Suppressor macrophage (primary cell): ENCODE measurements at regions not wholly inside any gene's neighbourhood (a gene's known extent, or its start where the extent isn't known, plus 50 kb on each side); places are given as distances from the start of the nearest gene placed in this dataset.

ENCODE experiments used
- DNase-seq, 4 experiments: peaks; one replicate each; pipeline ENCODE4 v3.0.0-alpha.2; 2020 to 2022

GRCh38 chr3:102757950-102758349 lies 323.1 kb downstream of the ZPLD1 start:
- no peak for DNase-seq

GRCh38 chr3:102761766-102762165 lies 327.0 kb downstream of the ZPLD1 start:
- DNase-seq: peak in 2 of 4 experiments; percentile 1 to 2

GRCh38 chr3:102790747-102791325 lies 356.0 kb downstream of the ZPLD1 start:
- no peak for DNase-seq

DNA sequence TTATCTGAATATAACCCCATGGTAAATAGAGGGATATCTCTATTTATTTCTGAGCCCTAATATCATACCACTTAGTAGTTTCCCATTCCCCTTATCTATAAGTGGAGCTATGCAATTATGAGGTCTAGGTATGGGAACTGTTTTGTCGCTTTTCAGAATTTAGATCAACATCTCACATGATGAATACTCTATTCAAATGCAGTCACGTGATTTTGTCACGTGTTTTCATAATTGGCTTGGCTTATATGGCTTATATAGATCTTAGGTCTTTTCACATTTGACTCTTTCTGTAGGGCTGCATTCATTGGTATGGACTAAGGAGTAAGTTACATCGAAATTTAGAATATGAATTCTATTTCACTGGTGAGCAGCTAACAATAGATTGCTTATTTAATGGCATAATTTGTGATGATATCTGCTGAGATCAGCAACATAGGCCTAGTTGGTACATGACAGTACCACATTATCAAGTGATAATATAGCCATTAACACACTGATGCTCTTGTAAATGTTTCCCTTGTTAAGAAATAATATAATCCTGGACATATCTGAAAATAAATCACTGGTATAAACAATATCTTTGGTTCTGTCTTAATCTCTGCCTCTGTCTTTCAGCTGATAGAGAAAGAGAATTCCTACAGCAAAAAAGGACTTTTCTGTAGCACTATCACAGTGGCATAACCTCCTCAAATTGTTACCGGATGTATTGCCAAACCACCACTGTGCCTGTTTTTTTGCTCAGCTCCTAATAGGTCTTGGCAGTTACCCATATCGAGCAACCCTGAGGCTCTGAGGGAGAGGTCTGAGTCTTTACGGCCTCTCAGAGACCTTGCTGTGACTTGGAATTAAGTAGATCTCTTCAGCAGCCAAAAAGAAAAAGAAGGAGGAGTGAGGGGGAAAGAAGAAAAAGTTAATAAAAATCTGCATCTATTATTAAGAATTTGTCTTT lies 357.1 kb downstream of the ZPLD1 start:
- DNase-seq: no peak

GRCh38 chr3:102796804-102797203 lies 362.0 kb downstream of the ZPLD1 start:
- no peak for DNase-seq

DNA sequence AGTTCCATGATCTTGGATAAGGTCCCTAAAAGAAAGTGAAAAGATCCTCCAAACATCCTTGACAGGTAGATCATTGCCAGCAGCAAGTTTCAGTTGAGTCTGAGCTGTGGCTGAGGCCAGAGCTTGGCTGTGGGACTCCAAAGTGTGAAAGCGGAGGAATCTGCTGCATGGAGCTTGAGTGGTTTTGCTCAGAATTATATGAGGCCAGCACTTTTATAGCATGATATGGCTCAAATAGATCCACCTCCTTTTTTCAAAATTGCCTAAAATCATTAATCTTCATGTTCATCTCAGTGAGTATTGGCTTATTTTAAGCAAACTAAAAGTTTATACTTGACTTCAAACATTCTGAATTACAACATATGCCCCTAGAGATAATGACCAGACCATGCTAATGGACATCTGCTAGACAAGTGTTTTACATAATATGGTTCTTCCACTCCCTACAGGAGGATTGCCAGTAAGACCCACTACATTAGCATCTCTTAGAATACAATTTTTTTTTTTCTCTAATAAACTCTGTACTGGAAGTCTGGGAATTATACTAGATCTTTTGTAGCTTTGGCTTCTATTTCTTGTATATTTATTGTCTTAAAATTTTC lies 368.1 kb downstream of the ZPLD1 start:
- no peak for DNase-seq

DNA sequence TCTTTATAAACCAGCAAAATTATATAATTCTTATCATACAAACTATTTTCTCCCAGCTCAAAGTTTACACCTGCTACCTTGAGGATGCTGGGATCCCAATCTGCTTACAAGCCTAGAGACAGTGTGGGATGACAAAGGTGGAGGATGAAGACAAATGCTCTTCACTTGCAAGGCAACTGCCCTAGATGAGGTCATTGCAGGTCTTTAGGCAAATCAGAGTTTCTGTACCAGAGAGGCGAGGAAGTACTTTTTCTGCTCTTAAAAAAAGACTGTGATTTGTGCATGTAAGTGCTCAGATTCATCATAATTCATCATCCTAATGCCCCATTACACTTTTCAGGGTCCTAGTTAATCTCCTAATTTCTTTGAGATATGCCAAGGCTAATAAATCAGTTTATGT lies 376.1 kb downstream of the ZPLD1 start:
- no peak for DNase-seq

GRCh38 chr3:102826636-102827035 lies 391.8 kb downstream of the ZPLD1 start:
- no peak for DNase-seq

DNA sequence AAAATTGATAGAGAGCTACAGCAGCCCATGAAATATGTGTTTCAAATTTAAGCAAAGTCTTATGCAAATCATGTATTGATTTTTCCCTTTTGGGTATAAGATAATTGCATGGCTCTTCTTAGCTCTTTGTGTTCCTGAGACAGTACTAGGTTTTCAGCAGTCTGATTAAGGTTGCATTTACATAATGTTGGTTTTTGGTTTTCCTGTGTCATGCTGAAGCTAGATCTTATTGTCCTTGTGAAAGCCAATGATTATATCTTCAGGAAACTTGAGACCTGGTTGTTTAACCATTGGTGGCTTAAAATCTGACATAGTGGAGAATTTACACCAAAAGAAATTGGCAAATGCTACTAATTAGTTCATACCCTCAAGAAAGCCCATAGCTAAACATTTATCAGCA lies 392.6 kb downstream of the ZPLD1 start:
- no peak for DNase-seq

DNA sequence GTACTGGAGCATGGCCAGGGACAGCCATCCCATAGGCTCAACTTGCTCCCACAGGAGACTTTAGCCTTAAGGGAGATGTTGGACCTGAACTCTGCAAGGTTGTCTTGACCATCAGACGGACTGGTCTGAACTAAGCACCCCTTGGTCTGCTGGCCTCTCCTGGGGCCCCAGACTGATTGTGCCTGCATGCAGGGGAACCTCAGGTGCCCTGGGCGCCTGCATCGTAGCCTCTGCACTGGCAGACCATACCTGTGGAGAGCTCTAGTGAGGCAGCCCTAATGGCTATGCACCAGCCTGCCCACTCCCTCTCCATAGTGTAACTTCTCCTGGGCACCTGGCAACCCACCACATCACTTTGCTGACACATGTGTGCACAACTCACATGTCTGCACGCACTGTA lies 395.6 kb downstream of the ZPLD1 start:
- no peak for DNase-seq

DNA sequence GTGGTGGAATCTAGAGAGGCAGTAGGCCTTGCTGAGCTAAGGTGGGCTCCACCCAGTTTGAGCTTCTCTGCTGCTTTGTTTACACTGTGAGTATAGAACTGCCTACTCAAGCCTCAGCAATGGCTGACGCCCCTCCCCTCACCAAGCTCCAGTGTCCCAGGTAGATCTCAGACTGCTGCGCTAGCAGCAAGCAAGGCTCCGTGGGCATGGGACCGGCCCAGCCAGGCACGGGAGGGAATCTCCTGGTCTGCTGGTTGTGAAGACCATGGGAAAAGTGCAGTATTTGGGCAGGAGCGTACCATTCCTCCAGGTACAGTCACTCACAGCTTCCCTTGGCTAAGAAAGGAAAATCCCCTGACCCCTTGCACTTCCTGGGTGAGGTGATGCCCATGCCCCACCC lies 407.1 kb downstream of the ZPLD1 start:
- DNase-seq: no peak

GRCh38 chr3:102866845-102867244 lies 432.0 kb downstream of the ZPLD1 start:
- DNase-seq: no peak

GRCh38 chr3:102883515-102883914 lies 448.7 kb downstream of the ZPLD1 start:
- no peak for DNase-seq

DNA sequence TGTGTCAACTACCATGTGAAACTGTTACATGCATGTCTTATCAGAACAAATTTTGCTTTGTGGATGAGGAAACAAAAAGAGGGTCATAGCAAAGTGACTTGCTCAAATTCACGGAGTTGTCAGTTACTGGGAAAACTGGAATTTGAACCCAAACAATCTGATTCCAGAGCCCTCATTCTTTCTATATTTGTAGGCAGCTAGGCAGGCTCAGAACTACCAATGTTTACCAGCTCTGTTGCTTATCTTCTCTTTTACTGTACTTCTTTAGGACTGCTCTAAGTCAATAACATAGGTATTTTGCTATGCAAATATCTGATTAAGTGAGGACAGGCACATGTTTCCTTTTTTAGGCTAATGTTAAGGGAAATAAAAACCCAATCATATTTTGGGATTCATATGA lies 450.5 kb downstream of the ZPLD1 start:
- no peak for DNase-seq

GRCh38 chr3:102887431-102887830 lies 452.6 kb downstream of the ZPLD1 start:
- no peak for DNase-seq

GRCh38 chr3:102896851-102897621 lies 462.2 kb downstream of the ZPLD1 start:
- DNase-seq: no peak

DNA sequence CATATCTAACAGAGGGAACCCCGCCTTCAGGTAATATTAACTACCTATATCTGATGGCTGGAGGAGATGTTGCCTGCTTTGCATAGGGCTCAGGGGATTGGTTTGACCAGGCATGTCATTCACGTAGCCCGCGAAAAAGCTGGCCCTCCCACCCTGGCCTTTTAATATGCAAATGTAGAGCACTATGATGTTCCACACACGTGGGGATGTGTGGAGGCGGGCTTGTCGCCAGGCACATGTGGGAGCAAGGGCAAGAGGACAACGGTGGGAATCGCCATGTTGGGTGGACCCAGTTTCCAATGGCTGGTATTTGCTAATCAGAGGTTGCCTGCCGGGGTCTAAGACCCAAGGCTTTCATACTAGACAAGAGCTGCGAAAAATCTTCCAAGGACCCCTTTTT lies 469.8 kb downstream of the ZPLD1 start:
- DNase-seq: no peak

DNA sequence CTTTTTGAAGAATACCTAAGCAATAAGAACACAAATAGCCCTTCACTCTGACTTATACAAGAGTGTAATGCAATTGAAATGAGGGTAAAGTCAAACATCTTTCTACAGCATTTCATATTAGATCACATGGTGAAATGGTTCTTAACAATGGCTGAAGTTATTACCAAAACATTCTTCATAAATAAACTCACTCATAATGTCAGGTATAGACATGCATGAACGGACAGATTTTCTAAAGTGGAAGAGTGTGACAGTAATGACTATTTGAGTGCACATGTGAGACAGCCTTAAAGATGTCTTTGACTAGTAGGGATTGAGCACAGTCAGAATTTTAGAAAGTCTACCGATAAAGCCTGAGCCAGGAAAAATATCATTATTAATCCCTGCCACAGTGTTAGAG lies 471.0 kb downstream of the ZPLD1 start:
- no peak for DNase-seq

GRCh38 chr3:102906818-102907217 lies 472.0 kb downstream of the ZPLD1 start:
- no peak for DNase-seq

DNA sequence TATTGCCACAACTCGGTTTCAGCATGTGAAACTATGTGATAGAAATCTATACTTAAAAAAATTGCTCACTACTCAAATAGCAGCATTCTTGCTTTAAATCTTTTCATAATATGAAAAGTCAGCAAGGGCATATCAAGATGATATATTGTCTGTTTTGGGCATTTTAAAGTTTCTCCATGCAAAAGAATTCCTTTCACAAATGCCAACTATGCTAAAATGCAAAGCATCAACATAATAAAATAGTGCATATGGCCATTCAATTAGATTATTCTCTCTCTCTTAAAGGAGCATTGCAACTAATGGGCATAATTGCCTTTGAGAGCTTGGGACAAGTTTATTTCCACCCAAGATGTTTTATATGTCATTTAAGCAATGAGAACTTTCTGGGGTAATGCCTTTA lies 475.1 kb downstream of the ZPLD1 start:
- DNase-seq: no peak

- no peak for DNase-seq
These were observed 481.7 kb downstream of the ZPLD1 start for GRCh38 chr3:102916532-102916931.

- no peak for DNase-seq
These were observed 491.8 kb downstream of the ZPLD1 start for GRCh38 chr3:102926618-102927017.

DNA sequence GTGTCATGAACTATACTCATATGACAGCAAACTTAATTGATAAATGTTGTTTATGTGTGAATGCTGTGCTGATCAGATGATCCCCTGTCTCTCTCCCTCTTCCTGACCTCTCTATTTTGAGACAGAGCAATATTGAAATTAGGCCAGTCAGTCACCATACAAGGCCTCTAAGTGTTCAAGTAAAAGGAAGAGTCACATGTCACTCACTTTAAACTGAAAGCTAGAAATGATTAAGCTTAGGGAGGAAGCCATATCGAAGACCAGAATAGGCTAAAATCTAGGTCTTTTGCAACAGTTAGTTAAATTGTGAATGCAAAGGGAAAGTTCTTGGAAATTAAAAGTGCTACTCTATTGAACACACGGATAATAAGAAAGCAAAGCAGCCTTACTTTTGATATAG lies 498.6 kb downstream of the ZPLD1 start:
- DNase-seq: no peak
